ENCODE measurements at regions not wholly inside any gene's neighbourhood (a gene's known extent, or its start where the extent isn't known, plus 50 kb on each side); places are given as distances from the start of the nearest gene placed in this dataset.

DNA sequence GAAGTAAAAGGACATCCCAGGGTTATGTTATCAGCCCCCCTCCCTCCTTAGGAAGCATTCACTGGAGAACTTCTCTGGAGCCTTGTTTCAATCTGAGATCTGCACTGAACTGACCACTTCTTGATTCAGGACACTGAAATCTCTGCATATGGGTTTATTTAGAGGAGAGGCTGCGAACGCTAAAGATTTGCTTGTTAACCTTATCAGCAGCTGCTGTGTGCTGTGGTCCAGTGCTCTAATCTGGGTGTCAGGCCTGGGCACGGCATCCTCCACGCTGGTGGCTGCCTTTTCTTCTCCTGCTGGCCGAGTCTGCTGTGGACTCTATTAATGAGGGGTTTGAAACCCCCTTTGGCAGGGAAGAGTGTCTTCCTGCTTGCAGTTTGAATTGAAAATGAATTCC lies 1094.7 kb upstream of the TENM3 start:
- Histone ChIP-seq H3K4me3 (no peak overlapping the region), H3K9me3 (no peaks in the 10 kb centered on the region), H3K27me3 (no peaks in the 10 kb centered on the region), H3K36me3 (no peaks in the 10 kb centered on the region)
- no peak for DNase-seq

DNA sequence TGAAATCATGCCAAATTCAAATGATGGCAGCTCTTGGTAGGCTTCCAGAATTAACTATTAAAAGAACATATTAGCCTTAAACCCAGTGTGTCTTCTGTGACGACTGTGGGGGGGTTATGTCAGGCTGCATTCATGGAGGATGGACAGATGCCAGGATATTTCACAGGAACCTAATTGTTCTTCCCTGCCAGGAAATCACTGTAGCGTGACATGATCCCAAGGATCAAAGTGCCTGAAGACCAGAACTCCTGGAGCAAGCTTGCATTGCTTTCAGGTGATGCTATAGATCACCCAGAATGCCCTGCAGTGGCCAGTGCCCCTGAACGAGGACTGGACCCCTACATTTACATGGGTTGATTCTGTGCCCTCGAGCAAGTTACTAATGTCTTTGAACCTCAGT lies 1093.0 kb upstream of the TENM3 start:
- Histone ChIP-seq H3K36me3 (no peaks in the 10 kb centered on the region), H3K4me3 (no peak overlapping the region), H3K9me3 (no peaks in the 10 kb centered on the region), H3K27me3 (no peaks in the 10 kb centered on the region)
- DNase-seq, result no peak

DNA sequence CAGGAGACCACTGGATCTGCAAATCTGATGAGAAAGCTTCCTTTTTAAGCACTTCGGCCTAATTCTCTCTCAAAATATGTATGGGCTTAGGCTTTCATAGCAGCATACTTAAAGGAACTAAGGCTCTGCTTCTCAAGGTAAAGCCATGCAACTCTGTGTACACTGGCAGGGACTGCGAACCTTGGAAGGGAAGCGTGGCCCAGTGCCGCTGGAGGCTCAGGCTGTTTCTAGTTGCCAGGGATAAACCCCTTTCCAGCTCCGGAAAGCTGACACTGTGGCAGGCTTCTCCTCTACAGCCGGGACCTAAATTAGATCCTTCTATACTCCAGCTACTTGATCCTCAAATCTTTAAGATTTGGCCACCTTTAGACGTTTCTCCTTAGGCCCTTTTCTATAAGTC lies 1091.3 kb upstream of the TENM3 start:
- H3K27me3 ChIP-seq, result no peaks in the 10 kb centered on the region
- DNase-seq, result no peak
- no peak overlapping the region for H3K4me3 ChIP-seq

DNA sequence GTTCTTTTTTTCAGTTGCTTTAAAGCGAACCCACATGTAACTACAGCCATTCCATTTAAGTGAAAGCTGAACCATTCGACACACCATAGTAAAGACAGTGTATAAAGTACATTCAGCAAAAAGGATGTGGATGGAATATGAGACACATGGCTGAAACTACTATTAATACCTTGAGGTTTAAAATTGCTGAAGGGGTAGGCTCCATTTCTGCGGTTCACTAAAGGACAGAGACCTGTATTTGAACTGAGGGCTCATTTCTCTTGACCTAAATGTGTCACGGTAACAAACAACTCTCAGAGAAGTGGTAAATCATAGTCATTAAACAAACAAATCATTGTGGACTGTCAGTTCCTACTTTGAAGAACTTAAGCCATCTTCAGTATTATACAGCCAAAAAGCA lies 1085.6 kb upstream of the TENM3 start:
- no peak for DNase-seq
- Histone ChIP-seq H3K9me3 (no peaks in the 10 kb centered on the region), H3K4me3 (no peak overlapping the region), H3K36me3 (no peaks in the 10 kb centered on the region), H3K27me3 (no peaks in the 10 kb centered on the region)

More for the DNA sequence above, 1091.3 kb upstream of the TENM3 start:
- Histone ChIP-seq H3K36me3 (no peaks in the 10 kb centered on the region), H3K9me3 (no peaks in the 10 kb centered on the region)

DNA sequence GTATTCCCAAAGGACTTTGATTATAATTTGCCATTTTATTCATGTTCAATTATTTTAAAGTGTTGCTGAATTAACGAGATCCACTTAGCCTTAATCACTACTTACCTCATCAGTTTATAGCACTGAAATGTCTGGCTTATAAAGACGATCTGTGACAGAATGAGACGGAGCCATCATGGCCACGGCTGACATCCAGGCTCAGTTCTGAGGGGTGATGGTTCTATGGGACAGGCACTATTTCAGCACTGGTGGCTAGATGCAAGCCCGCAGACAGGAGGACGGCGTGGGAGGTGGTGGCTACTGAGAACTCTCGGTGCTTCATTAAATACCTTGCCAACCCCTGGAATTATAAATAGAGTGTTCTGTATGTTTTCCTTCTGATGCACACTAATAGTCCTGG lies 1084.2 kb upstream of the TENM3 start:
- Histone ChIP-seq H3K4me3 (no peak overlapping the region), H3K9me3 (no peaks in the 10 kb centered on the region)
- DNase-seq, result no peak

DNA sequence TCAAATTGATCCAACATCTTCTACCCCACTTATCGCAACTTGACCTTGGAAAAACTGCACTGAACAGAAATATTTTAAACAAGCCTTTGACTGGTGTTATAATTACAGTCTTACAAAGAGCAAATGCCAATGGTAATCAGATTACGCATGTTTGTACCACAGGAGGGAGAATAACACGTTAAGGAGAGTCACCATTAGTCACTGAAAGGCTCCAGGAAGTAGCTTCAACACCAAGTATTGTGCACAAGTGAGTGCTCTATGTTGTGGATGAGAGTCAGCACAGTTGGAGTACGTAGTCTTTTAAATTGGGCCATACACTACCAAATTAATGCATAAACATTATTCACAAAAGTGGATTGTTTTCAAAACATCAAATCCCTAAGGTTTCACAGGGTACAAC lies 1081.5 kb upstream of the TENM3 start:
- H3K9me3 ChIP-seq, result no peaks in the 10 kb centered on the region
- no peak overlapping the region for H3K4me3 ChIP-seq
- no peaks in the 10 kb centered on the region for H3K36me3 ChIP-seq
- no peaks in the 10 kb centered on the region for H3K27me3 ChIP-seq
- DNase-seq, result no peak

More for the DNA sequence above, 1084.2 kb upstream of the TENM3 start:
- no peaks in the 10 kb centered on the region for H3K27me3 ChIP-seq
- H3K36me3 ChIP-seq, result no peaks in the 10 kb centered on the region

DNA sequence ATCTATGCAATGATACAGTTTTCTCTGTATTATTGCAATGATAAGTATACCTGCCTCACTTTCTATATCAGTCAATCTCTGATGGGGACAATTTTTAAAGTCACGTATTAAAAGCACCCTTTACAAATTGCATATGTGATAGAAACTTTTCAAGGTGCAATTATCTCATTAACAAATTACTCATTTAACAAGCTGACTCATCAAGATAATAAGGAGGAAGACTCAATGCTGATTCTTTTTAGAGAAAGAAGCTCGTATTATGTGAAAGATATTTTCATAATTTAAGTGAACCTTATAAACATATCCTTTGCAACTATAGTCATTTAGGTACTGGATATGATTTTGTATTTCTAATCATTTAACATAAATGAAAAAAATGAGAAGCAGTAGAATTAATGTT lies 1080.9 kb upstream of the TENM3 start:
- H3K9me3 ChIP-seq, result no peaks in the 10 kb centered on the region
- H3K27me3 ChIP-seq, result no peaks in the 10 kb centered on the region
- H3K36me3 ChIP-seq, result no peaks in the 10 kb centered on the region
- H3K4me3 ChIP-seq, result no peak overlapping the region
- no peak for DNase-seq

DNA sequence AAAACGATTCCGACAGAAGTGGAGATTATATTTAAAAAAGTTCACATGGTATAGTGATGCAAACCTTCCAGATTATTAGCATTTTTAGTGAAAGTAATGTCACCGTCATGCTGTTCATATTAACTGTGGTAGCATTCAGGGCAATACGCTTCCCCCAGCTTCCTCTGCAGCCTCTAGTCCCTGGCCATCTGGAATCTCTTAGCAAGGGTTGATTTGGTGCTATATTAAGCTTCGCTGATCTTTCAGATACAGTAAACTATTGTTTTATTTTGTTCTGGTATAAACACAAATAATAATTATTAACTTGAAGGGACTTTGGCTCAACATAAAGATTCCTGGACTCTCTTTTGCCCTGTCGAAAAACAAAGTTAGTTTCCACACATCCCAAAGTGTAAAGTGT lies 1080.5 kb upstream of the TENM3 start:
- H3K36me3 ChIP-seq, result no peaks in the 10 kb centered on the region
- no peak for DNase-seq
- no peaks in the 10 kb centered on the region for H3K9me3 ChIP-seq
- no peak overlapping the region for H3K4me3 ChIP-seq
- H3K27me3 ChIP-seq, result no peaks in the 10 kb centered on the region

DNA sequence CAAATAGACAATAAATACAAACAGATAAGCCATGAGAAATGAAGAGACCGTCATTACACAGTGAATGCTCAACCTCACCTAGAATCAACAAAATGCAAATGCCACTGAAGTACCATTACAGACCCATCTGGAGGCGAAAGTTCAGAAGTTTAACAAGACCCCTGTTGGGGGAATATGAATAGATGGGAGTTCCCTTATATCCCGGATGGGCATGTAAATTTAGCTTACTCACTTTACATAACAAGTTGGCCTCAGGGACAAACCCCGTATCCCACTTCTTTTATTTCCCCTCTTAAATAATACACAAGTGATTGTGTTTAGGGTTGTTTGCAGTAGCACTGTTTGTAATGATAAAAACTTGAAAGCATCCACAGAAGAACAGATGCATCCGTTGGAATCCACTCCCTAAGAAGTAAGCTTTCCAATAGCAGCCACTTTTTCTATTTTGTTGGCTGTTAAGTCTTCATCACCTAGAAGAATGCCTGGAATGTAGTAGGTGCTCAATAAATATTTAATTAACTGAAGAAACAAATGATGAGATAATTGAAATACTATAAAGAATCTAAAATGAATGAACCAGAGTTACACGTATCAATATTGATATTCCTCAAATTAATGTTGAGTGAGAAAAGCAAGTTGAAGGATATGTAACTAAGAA lies 1076.3 kb upstream of the TENM3 start:
- Histone ChIP-seq H3K27me3 (no peaks in the 10 kb centered on the region), H3K9me3 (no peaks in the 10 kb centered on the region)

DNA sequence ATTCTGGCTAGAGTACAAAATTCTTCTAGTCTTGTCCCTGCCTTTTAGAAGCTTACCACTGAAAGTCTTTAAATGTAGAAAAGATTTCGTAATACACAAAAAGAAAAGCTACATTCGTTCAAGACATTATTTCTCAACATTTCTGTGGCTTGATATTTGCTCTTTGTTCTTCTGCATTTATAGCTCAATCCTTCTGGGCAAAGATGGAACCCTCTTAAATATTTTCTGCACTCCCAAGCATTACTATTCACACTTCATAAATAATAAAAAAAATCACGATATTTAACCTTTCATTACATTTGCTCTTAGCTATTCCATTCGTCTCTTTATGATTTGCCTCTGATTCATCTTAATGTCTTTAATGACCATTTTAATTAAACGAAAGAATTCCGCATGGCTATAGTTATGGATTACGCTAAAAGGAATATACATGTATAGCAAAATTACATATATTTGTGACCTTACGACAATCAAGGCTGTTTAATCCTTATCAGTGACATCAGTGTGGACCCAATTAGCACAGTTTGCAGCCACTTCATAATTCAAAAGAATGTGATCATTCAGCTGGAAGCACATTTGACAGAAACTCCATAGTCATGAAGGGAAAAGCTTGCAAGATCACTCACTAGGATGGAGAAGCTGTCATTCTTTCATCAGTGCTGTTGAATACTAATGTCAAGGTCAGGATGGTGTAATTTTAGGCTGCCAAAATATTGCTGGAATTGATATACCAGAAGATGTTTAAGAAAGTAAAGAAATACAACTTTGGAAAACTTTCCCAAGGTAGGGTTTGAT lies 1075.0 kb upstream of the TENM3 start:
- H3K4me3 ChIP-seq, result no peak overlapping the region
- DNase-seq, result no peak
- H3K36me3 ChIP-seq, result no peaks in the 10 kb centered on the region
- no peaks in the 10 kb centered on the region for H3K9me3 ChIP-seq
- H3K27me3 ChIP-seq, result no peaks in the 10 kb centered on the region

More for the DNA sequence above, 1076.3 kb upstream of the TENM3 start:
- Histone ChIP-seq H3K4me3 (no peak overlapping the region), H3K36me3 (no peaks in the 10 kb centered on the region)
- DNase-seq, result no peak

DNA sequence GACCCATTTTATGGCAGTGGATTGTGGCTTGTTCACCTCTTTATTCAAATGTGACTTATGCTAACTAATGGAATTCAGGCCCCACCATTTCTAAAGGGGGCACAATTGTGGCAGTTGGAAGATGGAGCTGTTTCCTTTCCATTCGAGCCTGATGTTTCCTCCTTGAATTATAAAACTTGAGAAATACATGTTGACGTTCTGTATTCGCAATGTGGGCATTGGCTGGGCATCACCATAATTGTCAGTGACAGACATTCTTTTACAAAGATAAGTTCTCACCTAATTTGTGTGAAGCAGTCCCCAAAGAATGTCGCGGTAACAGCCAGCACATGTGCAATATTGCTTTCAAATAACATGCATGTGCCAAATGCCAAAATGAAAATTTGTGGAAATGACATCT lies 1070.2 kb upstream of the TENM3 start:
- H3K27me3 ChIP-seq, result no peaks in the 10 kb centered on the region
- H3K9me3 ChIP-seq, result no peaks in the 10 kb centered on the region
- no peaks in the 10 kb centered on the region for H3K36me3 ChIP-seq
- no peak overlapping the region for H3K4me3 ChIP-seq
- no peak for DNase-seq

DNA sequence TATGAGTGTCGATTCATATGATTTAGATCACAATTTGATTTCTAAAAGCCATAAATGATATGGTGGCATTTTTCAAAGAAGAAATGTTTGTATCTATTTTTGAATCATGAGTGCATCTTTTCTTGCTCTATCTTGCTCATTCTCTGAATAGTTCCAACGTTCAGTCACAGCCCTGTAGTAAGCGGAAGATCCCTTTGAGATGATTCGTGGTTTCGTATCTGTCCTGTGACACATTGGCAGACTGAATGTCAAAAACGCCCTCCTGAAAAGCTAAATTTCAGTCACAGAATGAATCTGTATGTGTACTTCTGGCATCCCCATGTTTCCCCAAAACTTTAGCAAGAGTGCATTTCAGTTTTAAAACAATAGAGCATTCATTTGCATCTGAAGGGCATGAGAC lies 1066.9 kb upstream of the TENM3 start:
- no peaks in the 10 kb centered on the region for H3K9me3 ChIP-seq
- H3K4me3 ChIP-seq, result no peak overlapping the region
- no peaks in the 10 kb centered on the region for H3K27me3 ChIP-seq
- no peak for DNase-seq
- no peaks in the 10 kb centered on the region for H3K36me3 ChIP-seq

DNA sequence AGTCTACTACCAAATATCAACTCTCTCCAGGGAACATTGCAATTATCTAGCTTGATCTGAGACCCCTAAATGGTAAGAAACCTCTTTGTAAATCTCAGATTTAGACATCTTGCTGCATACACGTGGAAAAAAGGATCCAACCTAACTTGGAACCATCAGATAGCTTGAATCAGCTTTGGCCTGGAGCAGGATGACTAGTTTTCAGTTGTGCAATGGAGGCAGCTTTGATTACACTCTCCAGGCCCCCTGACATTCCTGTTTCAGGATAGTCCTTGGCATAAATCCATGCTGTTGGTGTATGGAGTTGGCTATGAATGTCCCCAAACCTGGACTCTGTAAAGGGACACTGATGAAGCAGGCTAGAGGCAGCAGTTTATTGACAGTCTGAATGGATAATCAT lies 1061.9 kb upstream of the TENM3 start:
- Histone ChIP-seq H3K36me3 (no peaks in the 10 kb centered on the region), H3K4me3 (no peak overlapping the region), H3K9me3 (no peaks in the 10 kb centered on the region), H3K27me3 (no peaks in the 10 kb centered on the region)
- no peak for DNase-seq

DNA sequence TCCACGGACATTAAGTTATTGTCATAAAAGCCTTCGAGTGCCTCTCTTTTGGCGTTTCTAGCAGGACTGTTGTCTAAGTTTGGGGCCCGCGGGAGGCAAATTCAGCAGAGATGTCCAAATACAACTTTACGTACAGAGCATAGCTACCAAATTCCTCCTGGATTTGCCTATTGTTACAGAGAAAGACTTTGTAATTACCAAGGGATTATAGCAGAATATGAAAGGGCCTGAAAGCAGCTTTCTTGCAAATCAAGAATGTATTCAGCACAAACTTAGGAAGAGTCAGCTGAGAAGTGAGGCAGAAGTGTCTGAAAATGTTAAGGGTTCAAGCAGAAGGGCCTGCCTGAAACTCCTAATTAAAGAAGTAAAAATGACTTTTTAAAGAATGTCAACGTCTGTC lies 1053.5 kb upstream of the TENM3 start:
- H3K9me3 ChIP-seq, result no peaks in the 10 kb centered on the region
- H3K4me3 ChIP-seq, result no peak overlapping the region
- no peak for DNase-seq

DNA sequence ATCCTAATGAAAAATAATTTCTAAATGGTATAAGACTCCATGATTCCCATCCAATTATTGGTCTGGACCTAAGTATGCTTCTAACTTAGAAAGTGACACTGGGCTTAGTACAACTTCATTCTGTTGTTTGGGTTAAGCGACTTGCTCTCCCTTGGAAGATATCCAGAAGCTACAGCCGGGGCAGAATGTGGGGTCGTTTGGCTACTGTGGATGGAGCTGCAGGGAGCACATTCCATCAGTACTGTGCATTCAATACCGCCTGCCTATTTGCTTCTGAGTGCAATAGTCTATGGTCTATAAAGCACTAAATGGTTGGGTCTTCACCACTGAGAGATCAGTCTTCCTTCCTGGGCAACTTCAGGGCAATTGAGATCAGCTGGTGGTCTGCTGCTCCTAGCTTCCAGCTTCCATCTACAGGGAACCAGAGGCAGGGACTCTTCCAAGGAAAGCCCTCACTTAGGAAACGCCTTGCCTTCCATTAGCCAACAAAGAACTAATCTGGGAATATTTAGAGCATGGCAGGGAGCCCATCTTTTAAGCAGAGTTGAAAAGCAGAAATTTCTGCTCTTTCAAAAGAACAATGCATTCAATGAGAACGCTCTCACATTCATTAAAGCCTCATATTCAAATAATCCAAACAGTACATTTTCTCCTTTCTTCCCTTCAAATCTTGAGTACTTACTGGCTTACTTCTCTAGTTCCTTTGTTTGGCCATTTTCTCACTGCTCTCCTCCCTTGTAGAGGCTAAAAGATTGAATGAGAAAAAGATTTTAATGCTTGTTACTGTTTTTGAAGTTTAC lies 1049.9 kb upstream of the TENM3 start:
- H3K9me3 ChIP-seq, result no peaks in the 10 kb centered on the region

More for the DNA sequence above, 1053.5 kb upstream of the TENM3 start:
- H3K36me3 ChIP-seq, result no peaks in the 10 kb centered on the region
- H3K27me3 ChIP-seq, result no peaks in the 10 kb centered on the region

DNA sequence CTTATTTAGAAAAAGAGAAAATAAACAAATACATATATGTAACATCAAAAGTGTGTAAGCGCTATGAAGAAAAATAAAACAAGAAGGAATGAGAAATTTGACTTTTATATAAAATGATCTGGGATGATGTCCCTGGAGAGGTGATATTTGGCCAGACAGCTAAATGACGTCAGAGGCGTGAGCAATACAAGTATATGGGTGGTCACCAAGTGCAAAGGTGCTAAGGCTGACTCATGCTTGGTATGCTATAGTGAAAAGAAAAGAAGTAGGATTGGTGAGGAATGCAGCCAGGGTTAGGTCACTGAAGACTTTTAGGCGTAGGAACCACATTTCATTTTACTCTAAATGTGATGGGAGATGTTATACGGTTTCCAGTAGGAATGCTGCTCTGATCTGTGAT lies 1049.1 kb upstream of the TENM3 start:
- no peak for DNase-seq
- H3K27me3 ChIP-seq, result no peaks in the 10 kb centered on the region
- H3K36me3 ChIP-seq, result no peaks in the 10 kb centered on the region
- no peaks in the 10 kb centered on the region for H3K9me3 ChIP-seq
- no peak overlapping the region for H3K4me3 ChIP-seq

More for the DNA sequence above, 1049.9 kb upstream of the TENM3 start:
- H3K4me3 ChIP-seq, result no peak overlapping the region
- no peak for DNase-seq
- no peaks in the 10 kb centered on the region for H3K36me3 ChIP-seq
- H3K27me3 ChIP-seq, result no peaks in the 10 kb centered on the region

DNA sequence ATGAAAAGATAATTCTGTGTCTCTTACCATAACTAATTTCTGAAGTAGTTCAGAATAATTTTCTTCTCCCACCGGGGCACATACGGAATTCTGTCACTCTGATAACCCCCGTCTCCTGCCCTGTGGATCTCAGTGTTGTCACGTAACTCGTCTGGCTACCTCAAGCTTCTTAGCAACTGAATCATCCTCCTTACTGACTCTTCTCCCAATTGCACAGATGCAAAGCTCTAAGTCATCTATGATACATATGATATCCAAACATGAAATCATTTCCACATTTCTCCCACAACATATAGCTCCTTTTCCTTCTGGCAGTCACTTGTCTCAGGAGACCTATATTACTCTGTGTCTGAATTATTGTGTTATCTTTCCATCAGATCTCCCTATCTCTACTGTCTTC lies 1043.1 kb upstream of the TENM3 start:
- H3K36me3 ChIP-seq, result no peaks in the 10 kb centered on the region
- H3K4me3 ChIP-seq, result no peak overlapping the region
- DNase-seq, result no peak
- H3K27me3 ChIP-seq, result no peaks in the 10 kb centered on the region
- no peaks in the 10 kb centered on the region for H3K9me3 ChIP-seq

All from MG63 (cell line).